ENCODE measurements at regions not wholly inside any gene's neighbourhood (a gene's known extent, or its start where the extent isn't known, plus 50 kb on each side); places are given as distances from the start of the nearest gene placed in this dataset.

GRCh38 chr20:50346374-50347283 lies 156.0 kb downstream of the CEBPB start:
- TF ChIP-seq CTCF (IDR thresholded peaks at IDR 0.05) (no peak), POLR2A (IDR thresholded peaks at IDR 0.05) (no peak)

Measured in lower leg skin (tissue), 3 donors.